GM12872 (cell line): ENCODE measurements at regions not wholly inside any gene's neighbourhood (a gene's known extent, or its start where the extent isn't known, plus 50 kb on each side); places are given as distances from the start of the nearest gene placed in this dataset.

Experiments used
- CTCF ChIP-seq: IDR thresholded peaks from 3 replicates; pipeline ENCODE4 v1.5.1; 2011; ENCODE audit warnings: low read depth, mild to moderate bottlenecking, low read length, moderate library complexity; ENCODE audit not compliant: insufficient read depth

DNA sequence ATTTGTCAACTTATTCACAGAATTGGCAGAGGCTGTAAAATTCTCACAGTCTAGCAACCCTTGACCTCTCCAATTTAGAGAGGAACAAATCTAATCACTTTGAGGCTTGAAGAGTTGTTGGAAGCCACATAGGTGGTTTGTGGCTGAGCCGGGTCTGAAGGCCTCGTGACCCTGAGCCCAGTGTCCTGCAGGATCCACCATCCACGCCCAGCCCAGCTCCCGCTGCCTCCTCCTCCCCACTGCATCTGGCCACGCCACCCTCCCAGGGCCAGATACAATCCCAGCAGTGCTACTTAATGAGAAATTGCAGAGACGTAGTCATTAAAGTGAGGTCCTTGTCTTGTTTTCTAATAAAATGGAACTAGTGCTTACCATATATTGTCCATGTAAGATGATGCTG, 81.4 kb upstream of the SHH start:
- TF ChIP-seq CTCF, result no peak

- TF ChIP-seq CTCF, result no peak
Measured at GRCh38 chr7:155893176-155893575, 80.9 kb upstream of the SHH start.

DNA sequence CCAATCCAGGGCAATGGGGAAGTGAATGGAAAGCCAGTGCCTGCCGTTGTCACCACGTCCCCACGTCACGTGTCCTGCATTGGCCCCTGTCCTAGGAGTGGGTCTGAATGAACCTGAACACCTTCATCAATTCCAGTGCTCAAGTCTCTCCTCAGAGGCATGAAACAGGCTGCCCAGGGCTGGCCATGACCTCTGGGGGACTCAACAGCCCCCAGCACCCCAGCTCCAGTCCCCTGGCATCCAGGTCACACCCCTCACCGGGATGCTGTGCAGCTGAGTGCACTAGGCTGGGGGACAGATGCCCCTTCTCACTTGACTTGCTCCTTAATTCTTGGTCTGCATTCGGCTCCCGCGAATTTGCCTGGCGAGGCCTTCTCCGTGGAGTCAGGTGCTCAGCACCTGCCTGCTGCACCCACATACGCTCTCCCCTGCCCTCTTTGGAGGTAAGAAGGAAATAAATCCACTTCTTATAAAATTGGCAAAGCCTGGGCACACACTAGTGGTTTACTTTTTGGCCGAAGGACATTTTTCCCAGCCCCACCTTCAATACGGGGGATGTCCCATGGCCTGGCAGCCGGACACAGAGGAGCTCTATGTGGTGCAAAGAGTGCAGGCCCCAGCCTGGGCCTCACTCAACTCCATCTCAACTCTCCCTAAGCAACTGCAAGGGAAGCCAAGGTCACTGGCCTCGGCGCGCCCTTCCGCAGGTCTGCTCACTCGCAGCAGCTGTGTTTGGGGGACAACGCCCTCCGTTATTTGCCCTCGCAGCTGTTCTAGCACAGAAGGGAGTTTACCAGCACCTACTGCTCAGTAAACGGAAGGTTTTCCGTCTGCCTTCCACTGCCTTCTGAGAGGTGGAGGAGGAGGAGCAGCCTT, 77.6 kb upstream of the SHH start:
- TF ChIP-seq CTCF, result no peak

GRCh38 chr7:155887174-155887525, 74.9 kb upstream of the SHH start:
- no peak for TF ChIP-seq CTCF

- no peak for TF ChIP-seq CTCF
Measured at GRCh38 chr7:155886391-155887173, 74.3 kb upstream of the SHH start.

DNA sequence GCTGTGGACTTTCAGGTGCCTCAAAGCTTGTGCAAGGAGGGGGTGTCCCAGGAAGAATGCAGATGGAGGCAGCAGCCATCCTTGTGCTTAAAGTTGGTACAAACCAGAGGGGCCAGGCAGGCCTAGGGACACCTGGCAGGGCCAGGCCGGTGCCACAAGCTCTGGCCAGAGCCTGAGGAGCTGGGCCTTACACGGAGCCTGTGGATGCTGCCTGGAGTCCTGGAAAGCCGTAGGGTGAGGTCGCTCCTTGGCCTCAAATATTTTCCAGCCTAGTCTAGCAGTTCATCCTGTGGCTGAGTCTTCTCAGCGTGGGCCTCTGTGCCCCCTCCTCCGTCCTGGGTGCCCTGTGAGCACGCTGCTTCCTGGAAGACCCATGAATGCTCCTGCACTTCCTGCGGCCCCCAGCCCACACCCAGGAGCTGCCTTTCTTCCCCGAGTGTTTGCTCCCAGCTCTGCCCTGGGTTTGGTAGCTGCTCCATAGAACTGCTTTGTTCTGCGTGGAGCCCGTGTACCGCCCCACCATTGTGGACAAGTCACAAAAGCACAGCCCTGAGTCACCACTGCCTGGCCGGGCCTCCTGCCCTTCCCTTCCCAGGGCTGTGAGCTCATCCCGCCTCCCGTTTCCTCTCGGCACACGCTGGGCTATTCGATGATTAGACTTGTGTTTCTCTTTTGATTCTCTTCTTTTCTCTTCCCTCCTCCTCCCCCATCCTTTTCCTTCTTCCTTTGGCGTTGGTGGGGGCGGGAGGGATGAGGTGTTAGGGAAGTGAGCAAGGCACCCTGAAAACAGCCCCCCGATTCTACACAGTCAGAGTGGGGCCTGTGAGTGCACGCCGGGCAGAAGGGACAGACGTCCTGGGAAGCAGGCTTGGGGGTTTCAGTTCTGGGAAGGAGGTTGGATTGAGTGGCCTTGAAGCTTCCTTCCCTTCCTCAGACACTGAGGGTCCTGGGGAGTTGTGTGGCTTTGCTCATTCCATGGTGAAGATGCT, 73.2 kb upstream of the SHH start:
- TF ChIP-seq CTCF, result no peak
